ENCODE measurements at regions not wholly inside any gene's neighbourhood (a gene's known extent, or its start where the extent isn't known, plus 50 kb on each side); places are given as distances from the start of the nearest gene placed in this dataset.

DNA sequence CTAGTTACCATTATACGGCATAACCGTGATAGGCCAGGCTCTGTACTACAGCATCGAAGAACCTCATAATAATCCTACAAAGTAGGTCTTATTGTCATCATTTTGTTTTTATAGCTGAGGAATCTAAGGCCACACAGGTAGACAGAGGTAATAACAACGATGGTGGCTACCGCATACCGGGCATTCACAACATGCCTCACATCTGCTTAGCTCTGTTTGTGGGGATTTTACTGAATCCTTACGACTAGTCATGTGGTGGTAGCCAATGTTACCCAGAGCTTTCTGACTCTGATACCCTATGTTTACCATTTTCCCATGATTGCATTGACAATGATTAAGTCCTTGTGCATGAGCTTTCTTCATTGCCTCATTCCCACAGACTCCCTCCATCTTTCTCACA is 269.4 kb downstream of the TCF7L2 start:
- H3K27me3 ChIP-seq, result no peaks in the 10 kb centered on the region
- TF ChIP-seq CTCF (IDR thresholded peaks at IDR 0.05), result no peak
- peaks cover 0 to 4% (median 0%) of the 10 kb centered on the region in 4 donors for H3K4me1 ChIP-seq
- no peaks in the 10 kb centered on the region for H3K36me3 ChIP-seq
- H3K9me3 ChIP-seq, result no peaks in the 10 kb centered on the region
- no peak for DNase-seq
- H3K4me3 ChIP-seq, result no peak overlapping the region
- no peak overlapping the region for H3K27ac ChIP-seq
- intact Hi-C loops (cut with DNase I; ENCODE audit: low total_unique reads), result no loop called here

DNA sequence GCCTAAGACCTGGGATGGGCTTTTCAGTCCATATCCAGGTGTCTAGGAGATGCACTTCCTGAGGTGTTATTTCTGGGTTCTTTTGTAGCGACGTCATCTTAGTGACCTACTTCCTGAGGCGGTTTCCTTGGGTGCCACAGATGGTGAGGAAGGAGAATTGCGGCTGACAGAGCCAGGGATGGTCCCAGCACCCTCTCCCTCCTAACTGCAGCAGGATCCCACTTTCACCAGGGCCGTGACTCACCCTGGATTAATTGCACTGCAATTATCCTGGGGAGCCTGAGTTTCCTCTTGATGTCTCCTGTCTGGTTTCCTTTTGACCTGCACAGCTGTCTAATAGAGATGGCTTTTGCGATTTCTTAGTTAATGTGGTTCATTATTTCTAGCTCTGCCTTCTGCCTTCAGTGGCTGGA is 271.7 kb downstream of the TCF7L2 start:
- H3K27ac ChIP-seq, result no peak overlapping the region
- TF ChIP-seq CTCF (IDR thresholded peaks at IDR 0.05), result no peak
- no peaks in the 10 kb centered on the region for H3K4me1 ChIP-seq
- no peaks in the 10 kb centered on the region for H3K27me3 ChIP-seq
- intact Hi-C loops (cut with DNase I; ENCODE audit: low total_unique reads), result no loop called here
- no peaks in the 10 kb centered on the region for H3K9me3 ChIP-seq
- no peak for DNase-seq
- no peak overlapping the region for H3K4me3 ChIP-seq
- H3K36me3 ChIP-seq, result no peaks in the 10 kb centered on the region

- no peaks in the 10 kb centered on the region for H3K36me3 ChIP-seq
- TF ChIP-seq CTCF (IDR thresholded peaks at IDR 0.05), result no peak
- no peak overlapping the region for H3K4me3 ChIP-seq
- DNase-seq, result no peak
- no peaks in the 10 kb centered on the region for H3K4me1 ChIP-seq
- no peak overlapping the region for H3K27ac ChIP-seq
- no peaks in the 10 kb centered on the region for H3K27me3 ChIP-seq
- intact Hi-C loops (cut with DNase I; ENCODE audit: low total_unique reads), result no loop called here
- no peaks in the 10 kb centered on the region for H3K9me3 ChIP-seq
Observed at GRCh38 chr10:113222207-113222606, 272.2 kb downstream of the TCF7L2 start.

DNA sequence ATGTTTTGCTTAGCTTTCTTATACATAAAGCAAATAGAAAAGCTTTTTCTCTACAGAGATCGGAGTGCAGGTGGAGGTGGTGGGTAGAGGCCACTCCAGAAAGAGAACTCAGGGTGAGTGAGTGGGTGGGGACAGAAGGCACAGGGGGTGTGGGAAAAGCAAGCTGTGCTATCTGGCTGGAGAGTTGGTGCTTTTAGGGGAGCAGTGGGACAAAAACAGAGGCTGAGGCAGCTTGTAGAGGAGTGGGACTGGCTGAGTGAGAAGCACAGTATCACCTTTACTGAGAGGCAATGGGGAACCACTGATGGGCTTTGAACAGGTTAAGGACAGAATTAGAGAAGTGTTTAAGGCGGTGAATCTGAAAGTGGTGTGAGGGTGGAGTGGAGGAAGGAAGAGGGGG is 275.3 kb downstream of the TCF7L2 start:
- Histone ChIP-seq H3K36me3 (no peaks in the 10 kb centered on the region), H3K9me3 (no peaks in the 10 kb centered on the region), H3K4me3 (no peak overlapping the region)

DNA sequence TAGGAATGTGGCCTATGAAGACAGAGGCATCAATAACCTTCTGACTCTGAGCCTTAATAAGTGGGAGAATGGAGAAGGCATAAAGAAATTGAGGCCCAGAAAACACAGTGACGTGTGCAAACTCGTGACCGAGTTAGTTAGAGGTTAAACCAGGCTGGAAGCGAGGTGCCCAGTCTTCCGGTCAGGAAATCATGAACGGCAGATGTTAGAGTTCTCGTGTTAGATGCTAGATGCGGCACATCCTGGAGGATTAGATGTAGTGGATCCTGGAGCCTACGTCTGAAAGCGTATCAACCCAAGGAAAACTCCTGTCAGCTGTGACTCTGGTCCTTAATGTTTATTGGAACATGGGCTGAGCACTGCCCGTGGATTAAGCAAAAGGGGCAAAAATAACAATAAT is 275.9 kb downstream of the TCF7L2 start:
- Histone ChIP-seq H3K4me1 (no peaks in the 10 kb centered on the region), H3K27ac (no peak overlapping the region), H3K9me3 (no peaks in the 10 kb centered on the region), H3K27me3 (no peaks in the 10 kb centered on the region), H3K4me3 (no peak overlapping the region), H3K36me3 (no peaks in the 10 kb centered on the region)
- TF ChIP-seq CTCF (IDR thresholded peaks at IDR 0.05), result no peak
- intact Hi-C loops (cut with DNase I; ENCODE audit: low total_unique reads), result no loop called here
- no peak for DNase-seq

More for the DNA sequence above, 275.3 kb downstream of the TCF7L2 start:
- no peak for DNase-seq
- intact Hi-C loops (cut with DNase I; ENCODE audit: low total_unique reads), result no loop called here
- no peak for TF ChIP-seq CTCF (IDR thresholded peaks at IDR 0.05)
- no peaks in the 10 kb centered on the region for H3K4me1 ChIP-seq
- no peaks in the 10 kb centered on the region for H3K27me3 ChIP-seq
- no peak overlapping the region for H3K27ac ChIP-seq

DNA sequence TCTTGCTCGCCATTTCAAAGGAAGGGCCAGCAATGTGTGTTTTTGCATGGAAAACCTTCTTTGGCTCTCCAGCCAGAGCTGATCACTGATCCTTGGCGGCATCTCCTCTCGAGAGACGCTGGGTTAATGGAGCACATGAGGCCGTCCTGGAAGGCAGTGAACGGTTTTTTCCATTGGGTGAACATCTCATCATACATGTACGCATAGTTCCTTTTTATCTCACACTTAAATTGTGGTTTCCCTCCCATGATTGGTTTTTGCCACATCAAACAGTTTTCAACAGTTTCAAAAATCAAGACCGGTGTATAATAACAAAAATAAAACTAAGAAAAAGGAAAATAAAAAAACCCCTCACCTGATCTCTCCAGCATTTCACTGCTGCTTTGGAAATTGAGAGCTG is 276.4 kb downstream of the TCF7L2 start:
- Histone ChIP-seq H3K27ac (no peak overlapping the region), H3K4me3 (no peak overlapping the region)

More for the DNA sequence above, 276.4 kb downstream of the TCF7L2 start:
- no peak for DNase-seq
- Histone ChIP-seq H3K4me1 (no peaks in the 10 kb centered on the region), H3K27me3 (no peaks in the 10 kb centered on the region), H3K36me3 (no peaks in the 10 kb centered on the region), H3K9me3 (no peaks in the 10 kb centered on the region)
- TF ChIP-seq CTCF (IDR thresholded peaks at IDR 0.05), result no peak
- intact Hi-C loops (cut with DNase I; ENCODE audit: low total_unique reads), result no loop called here

All from tibial artery (tissue), 4 donors.